CD14-positive monocyte (primary cell): ENCODE measurements at regions not wholly inside any gene's neighbourhood (a gene's known extent, or its start where the extent isn't known, plus 50 kb on each side); places are given as distances from the start of the nearest gene placed in this dataset.

Experiments used
- DNase-seq, 3 donors: peaks; one replicate each; pipeline ENCODE4 v3.0.0-alpha.2; 2011 to 2022
- H2AFZ ChIP-seq: 2 replicates; pipeline ENCODE4 v1.6.0; 2012; ENCODE audit warnings: mild to moderate bottlenecking, low read depth, low read length, inconsistent platforms; ENCODE audit not compliant: insufficient read depth, poor library complexity, severe bottlenecking
- H3K27ac ChIP-seq, 2 donors: 1 replicate in 1 of 2; 2 replicates in 1 of 2; pipeline ENCODE4 v1.5.1; 2012 to 2013; ENCODE audit warnings: low read length in 2 of 2, control low read depth in 1 of 2, inconsistent platforms in 1 of 2, low read depth in 1 of 2, mild to moderate bottlenecking in 1 of 2
- H3K27me3 ChIP-seq, 2 donors: one replicate each; pipeline versions ENCODE4 v1.6.0 to v1.6.1; 2011 to 2013; ENCODE audit warnings: low read length in 2 of 2; ENCODE audit not compliant: control insufficient read depth in 2 of 2, insufficient read depth in 2 of 2
- H3K36me3 ChIP-seq, 2 donors: replicated peaks in 1 of 2; 1 replicate in 1 of 2; 2 replicates in 1 of 2; pipeline versions ENCODE4 v1.5.1 to v1.6.1; 2012 to 2013; ENCODE audit warnings: low read length in 2 of 2, control low read depth in 1 of 2, inconsistent platforms in 1 of 2, mild to moderate bottlenecking in 1 of 2; ENCODE audit not compliant: insufficient read depth in 2 of 2, control insufficient read depth in 1 of 2
- H3K4me1 ChIP-seq, 2 donors: 1 replicate in 1 of 2; 2 replicates in 1 of 2; pipeline versions ENCODE4 v1.5.1 to v1.6.1; 2012 to 2013; ENCODE audit warnings: low read length in 2 of 2, control low read depth in 1 of 2, inconsistent platforms in 1 of 2, mild to moderate bottlenecking in 1 of 2, moderate library complexity in 1 of 2; ENCODE audit not compliant: insufficient read depth in 2 of 2, control insufficient read depth in 1 of 2
- H3K4me2 ChIP-seq: replicated peaks from 2 replicates; pipeline ENCODE3; 2012; ENCODE audit warnings: low read length, moderate library complexity, mild to moderate bottlenecking; ENCODE audit not compliant: poor library complexity, severe bottlenecking; ENCODE audit errors: extremely low read depth
- H3K4me3 ChIP-seq, 3 experiments: fragments of 200-600 bp in 1 of 3; sonication (generic) in 1 of 3; replicated peaks in 1 of 3; 1 replicate in 2 of 3; 2 replicates in 1 of 3; pipeline ENCODE4 v1.5.1; 2011 to 2013; ENCODE audit warnings: low read length in 3 of 3, mild to moderate bottlenecking in 3 of 3, control low read depth in 2 of 3, low read depth in 2 of 3, inconsistent platforms in 1 of 3, moderate library complexity in 1 of 3
- H3K79me2 ChIP-seq: 2 replicates; pipeline ENCODE4 v1.6.0; 2012; ENCODE audit warnings: mild to moderate bottlenecking, control low read depth, inconsistent platforms, low read length, moderate library complexity; ENCODE audit not compliant: insufficient read depth
- H3K9ac ChIP-seq: 2 replicates; pipeline ENCODE4 v1.6.0; 2017; ENCODE audit warnings: low read length, mild to moderate bottlenecking; ENCODE audit not compliant: insufficient read depth, poor library complexity, severe bottlenecking
- H3K9me3 ChIP-seq, 2 donors: replicated peaks in 1 of 2; 1 replicate in 1 of 2; 2 replicates in 1 of 2; pipeline versions ENCODE4 v1.5.1 to v1.6.1; 2012 to 2013; ENCODE audit warnings: low read length in 2 of 2, control low read depth in 1 of 2; ENCODE audit not compliant: control insufficient read depth in 1 of 2, insufficient read depth in 1 of 2
- H4K20me1 ChIP-seq: 2 replicates; pipeline ENCODE4 v1.6.0; 2012; ENCODE audit warnings: mild to moderate bottlenecking, low read length, control low read depth, moderate library complexity; ENCODE audit not compliant: insufficient read depth
- H3K27ac Mint-ChIP-seq, 7 donors: one replicate each; pipeline ENCODE4 v1.8.0; 2020; ENCODE audit warnings: mild to moderate bottlenecking in 7 of 7, mixed read lengths in 7 of 7, moderate library complexity in 6 of 7, inconsistent platforms in 2 of 7
- H3K27me3 Mint-ChIP-seq, 3 donors: one replicate each; pipeline ENCODE4 v1.8.0; 2021 to 2022; ENCODE audit warnings: low read depth in 3 of 3, mild to moderate bottlenecking in 3 of 3, mixed read lengths in 3 of 3, moderate library complexity in 3 of 3, inconsistent platforms in 1 of 3
- H3K36me3 Mint-ChIP-seq, 2 donors: one replicate each; pipeline ENCODE4 v1.8.0; 2020; ENCODE audit warnings: mixed read lengths in 2 of 2, inconsistent platforms in 1 of 2, mild to moderate bottlenecking in 1 of 2
- H3K4me1 Mint-ChIP-seq: one replicate; pipeline ENCODE4 v1.8.0; 2020; ENCODE audit warnings: mild to moderate bottlenecking, mixed read lengths
- H3K4me3 Mint-ChIP-seq, 2 donors: one replicate each; pipeline ENCODE4 v1.8.0; 2020; ENCODE audit warnings: mild to moderate bottlenecking in 2 of 2, mixed read lengths in 2 of 2, moderate library complexity in 1 of 2
- H3K9me3 Mint-ChIP-seq, 7 donors: one replicate each; pipeline ENCODE4 v1.8.0; 2020 to 2022; ENCODE audit warnings: mixed read lengths in 7 of 7, mild to moderate bottlenecking in 6 of 7, moderate library complexity in 6 of 7, inconsistent platforms in 2 of 7
- WGBS: methylation state at CpG from one replicate; pipeline ENCODE4 v1.1.5; 2013; ENCODE audit warnings: missing lambda C conversion rate; ENCODE audit not compliant: insufficient coverage; 5-methylcytosine and 5-hydroxymethylcytosine counted together
- intact Hi-C, 2 donors: fragments of 100-400 bp; cut with micrococcal nuclease; formaldehyde crosslinking; loops; one replicate each; pipeline versions ENCODE4 v1.15.0 to v1.15.1; 2023
- TF ChIP-seq, protein P1 (sequence below): fragments of 200-600 bp; IDR thresholded peaks from one replicate; pipeline ENCODE4 v1.8.0; 2022; ENCODE audit warnings: antibody characterized with exemption, mild to moderate bottlenecking

DNA sequence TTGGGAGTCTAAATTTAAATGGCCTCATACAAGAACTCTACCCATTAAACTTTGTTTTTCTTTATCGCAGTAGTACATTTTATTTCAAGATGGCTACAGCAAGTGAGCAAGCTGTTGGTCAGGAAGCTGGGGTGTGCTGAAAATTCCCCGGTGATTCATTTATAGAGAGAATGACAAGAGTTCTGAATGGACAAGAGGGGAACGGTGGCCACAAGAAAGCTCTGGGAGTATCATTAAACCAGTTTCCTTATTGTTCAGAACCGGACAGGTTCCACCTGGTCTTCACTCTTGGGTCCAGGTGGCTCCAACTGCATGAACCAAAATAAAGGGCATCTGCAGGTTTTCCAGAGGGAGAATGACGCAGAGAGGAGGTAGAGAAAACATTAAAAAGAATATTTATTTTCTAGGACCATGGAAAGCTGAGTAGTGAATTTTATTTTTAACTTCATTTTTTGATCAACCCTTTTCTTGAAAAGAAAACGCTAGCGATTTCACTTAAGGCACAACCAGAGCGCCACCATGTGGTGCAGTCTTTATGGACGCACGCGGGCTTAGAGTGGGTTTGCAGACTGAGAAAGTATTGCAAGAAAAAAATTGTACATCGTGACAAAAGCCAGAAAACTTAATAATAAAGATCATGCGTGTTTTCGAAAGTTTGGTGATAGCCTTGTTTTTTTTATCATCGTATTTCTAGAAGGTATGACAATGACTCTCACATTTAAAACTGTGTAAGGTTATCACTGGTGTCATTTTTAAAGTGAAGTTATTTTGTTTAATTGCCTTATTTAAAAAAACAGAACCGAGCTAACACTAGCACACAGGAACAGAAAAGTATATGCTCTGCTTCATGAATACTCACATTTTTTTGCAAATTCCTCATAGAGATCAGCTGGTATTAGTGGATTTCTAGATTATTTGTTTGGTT, 97.9 kb upstream of the NOL4 start:
- Mint-ChIP-seq H3K36me3 (no peaks in the 10 kb centered on the region), H3K4me3 (no peak overlapping the region), H3K9me3 (no peaks in the 10 kb centered on the region), H3K27ac (no peak overlapping the region), H3K4me1 (no peaks in the 10 kb centered on the region), H3K27me3 (no peaks in the 10 kb centered on the region)
- Histone ChIP-seq H3K4me2 (no peak overlapping the region), H4K20me1 (no peaks in the 10 kb centered on the region), H3K9me3 (no peaks in the 10 kb centered on the region), H3K27ac (no peak overlapping the region), H3K4me3 (no peak overlapping the region), H3K27me3 (no peaks in the 10 kb centered on the region), H3K36me3 (no peaks in the 10 kb centered on the region), H3K9ac (no peak overlapping the region), H3K79me2 (no peaks in the 10 kb centered on the region), H3K4me1 (no peaks in the 10 kb centered on the region), H2AFZ (no peak overlapping the region)
- intact Hi-C loops, result no loop called here
- 37% methylated on average over 4 of the region's 16 CpGs for WGBS
- TF ChIP-seq, protein P1, sequence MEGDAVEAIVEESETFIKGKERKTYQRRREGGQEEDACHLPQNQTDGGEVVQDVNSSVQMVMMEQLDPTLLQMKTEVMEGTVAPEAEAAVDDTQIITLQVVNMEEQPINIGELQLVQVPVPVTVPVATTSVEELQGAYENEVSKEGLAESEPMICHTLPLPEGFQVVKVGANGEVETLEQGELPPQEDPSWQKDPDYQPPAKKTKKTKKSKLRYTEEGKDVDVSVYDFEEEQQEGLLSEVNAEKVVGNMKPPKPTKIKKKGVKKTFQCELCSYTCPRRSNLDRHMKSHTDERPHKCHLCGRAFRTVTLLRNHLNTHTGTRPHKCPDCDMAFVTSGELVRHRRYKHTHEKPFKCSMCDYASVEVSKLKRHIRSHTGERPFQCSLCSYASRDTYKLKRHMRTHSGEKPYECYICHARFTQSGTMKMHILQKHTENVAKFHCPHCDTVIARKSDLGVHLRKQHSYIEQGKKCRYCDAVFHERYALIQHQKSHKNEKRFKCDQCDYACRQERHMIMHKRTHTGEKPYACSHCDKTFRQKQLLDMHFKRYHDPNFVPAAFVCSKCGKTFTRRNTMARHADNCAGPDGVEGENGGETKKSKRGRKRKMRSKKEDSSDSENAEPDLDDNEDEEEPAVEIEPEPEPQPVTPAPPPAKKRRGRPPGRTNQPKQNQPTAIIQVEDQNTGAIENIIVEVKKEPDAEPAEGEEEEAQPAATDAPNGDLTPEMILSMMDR, result no peak
- DNase-seq, result no peak

GRCh38 chr18:34329840-34330239, 105.1 kb upstream of the NOL4 start:
- Histone ChIP-seq H3K27ac (no peak overlapping the region), H3K4me3 (no peak overlapping the region), H3K4me2 (no peak overlapping the region), H2AFZ (no peak overlapping the region), H3K36me3 (no peaks in the 10 kb centered on the region), H3K9me3 (no peaks in the 10 kb centered on the region), H4K20me1 (no peaks in the 10 kb centered on the region), H3K4me1 (no peaks in the 10 kb centered on the region), H3K27me3 (no peaks in the 10 kb centered on the region), H3K79me2 (no peaks in the 10 kb centered on the region), H3K9ac (no peak overlapping the region)
- no peak for DNase-seq
- Mint-ChIP-seq H3K27ac (no peak overlapping the region), H3K36me3 (no peaks in the 10 kb centered on the region), H3K9me3 (peaks cover 0 to 9% (median 5%) of the 10 kb centered on the region in 7 donors), H3K4me1 (no peaks in the 10 kb centered on the region), H3K27me3 (no peaks in the 10 kb centered on the region), H3K4me3 (no peak overlapping the region)
- 100% methylated on average over 1 of the region's 1 CpG for WGBS
- TF ChIP-seq, protein P1, result no peak
- intact Hi-C loops, result no loop called here
